Fibroblast of lung (primary cell): ENCODE measurements at regions not wholly inside any gene's neighbourhood (a gene's known extent, or its start where the extent isn't known, plus 50 kb on each side); places are given as distances from the start of the nearest gene placed in this dataset.

Source experiments
- DNase-seq, 2 donors: peaks; one replicate each; pipeline versions ENCODE4 v3.0.0 to v3.0.0-alpha.2; 2010; ENCODE audit warnings: low read depth in 2 of 2
- H2AFZ ChIP-seq: 2 replicates; pipeline ENCODE4 v1.5.1; 2012; ENCODE audit warnings: low read length, control low read depth, inconsistent platforms
- H3K27ac ChIP-seq: 2 replicates; pipeline ENCODE4 v1.5.1; 2011; ENCODE audit warnings: low read length, control low read depth; ENCODE audit not compliant: insufficient read depth
- H3K27me3 ChIP-seq: 2 replicates; pipeline ENCODE4 v1.5.1; 2011; ENCODE audit warnings: mild to moderate bottlenecking, low read length; ENCODE audit not compliant: control insufficient read depth, insufficient read depth
- H3K36me3 ChIP-seq: 2 replicates; pipeline ENCODE4 v1.5.1; 2011; ENCODE audit warnings: low read length; ENCODE audit not compliant: control insufficient read depth, insufficient read depth
- H3K4me1 ChIP-seq: 2 replicates; pipeline ENCODE4 v1.5.1; 2011; ENCODE audit warnings: low read length; ENCODE audit not compliant: control insufficient read depth, insufficient read depth; ENCODE audit errors: extremely low read depth
- H3K4me2 ChIP-seq: 2 replicates; pipeline ENCODE4 v1.5.1; 2011; ENCODE audit warnings: low read length, control low read depth; ENCODE audit not compliant: insufficient read depth; ENCODE audit errors: extremely low read depth
- H3K4me3 ChIP-seq, 4 experiments: fragments of 200-600 bp in 1 of 4; sonication (generic) in 1 of 4; replicated peaks in 1 of 4; 2 replicates each; pipeline ENCODE4 v1.5.1; 2011 to 2016; ENCODE audit warnings: low read length in 4 of 4, low read depth in 3 of 4, mild to moderate bottlenecking in 3 of 4, control low read depth in 2 of 4, inconsistent platforms in 1 of 4, mixed read lengths in 1 of 4; ENCODE audit not compliant: insufficient read depth in 1 of 4; ENCODE audit errors: control extremely low read depth in 1 of 4
- H3K79me2 ChIP-seq: 2 replicates; pipeline ENCODE4 v1.5.1; 2012; ENCODE audit warnings: mild to moderate bottlenecking, low read length, inconsistent platforms; ENCODE audit not compliant: control insufficient read depth, insufficient read depth
- H3K9ac ChIP-seq: 2 replicates; pipeline ENCODE4 v1.5.1; 2011; ENCODE audit warnings: mild to moderate bottlenecking, low read length, control low read depth; ENCODE audit not compliant: insufficient read depth
- H3K9me3 ChIP-seq: 2 replicates; pipeline ENCODE4 v1.5.1; 2012; ENCODE audit warnings: low read depth, low read length; ENCODE audit not compliant: control insufficient read depth, insufficient read depth
- H4K20me1 ChIP-seq: 2 replicates; pipeline ENCODE4 v1.5.1; 2011; ENCODE audit warnings: low read length; ENCODE audit not compliant: control insufficient read depth, insufficient read depth; ENCODE audit errors: extremely low read depth
- EZH2 ChIP-seq: IDR thresholded peaks from 2 replicates; pipeline ENCODE4 v1.5.1; 2012; ENCODE audit warnings: low read length, control low read depth, mild to moderate bottlenecking; ENCODE audit errors: missing control alignments
- TF ChIP-seq, protein P1 (sequence below), 2 donors: IDR thresholded peaks in 1 of 2; conservative IDR thresholded peaks in 1 of 2; 1 replicate in 1 of 2; 2 replicates in 1 of 2; pipeline ENCODE4 v1.5.1; 2011 to 2012; ENCODE audit warnings: low read length in 2 of 2, control low read depth in 1 of 2, inconsistent platforms in 1 of 2, low read depth in 1 of 2, mild to moderate bottlenecking in 1 of 2

DNA sequence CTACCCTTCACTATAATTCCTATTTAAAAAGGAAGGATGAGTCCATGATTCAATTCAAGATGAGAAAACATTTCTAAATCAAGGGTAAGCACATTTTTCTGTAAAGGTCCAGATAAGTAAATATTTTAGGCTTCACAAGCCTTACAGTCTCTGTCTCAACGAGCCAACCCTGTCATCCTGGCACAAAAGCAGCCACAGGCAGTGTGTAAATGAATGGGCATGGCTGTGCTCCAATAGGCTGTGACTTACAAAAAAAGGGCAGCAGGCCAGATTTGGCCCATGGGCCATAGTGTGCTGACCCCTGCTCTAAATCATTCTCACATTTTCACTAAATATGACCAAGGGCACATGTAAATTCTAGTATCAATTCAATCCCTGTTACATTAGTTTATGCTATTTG is 200.4 kb downstream of the WNT5A start:
- Histone ChIP-seq H3K9me3 (no peaks in the 10 kb centered on the region), H3K4me1 (peaks cover 5% of the 10 kb centered on the region), H3K27me3 (no peaks in the 10 kb centered on the region), H3K9ac (no peak overlapping the region), H3K36me3 (no peaks in the 10 kb centered on the region), H4K20me1 (no peaks in the 10 kb centered on the region), H2AFZ (no peak overlapping the region), H3K27ac (no peak overlapping the region), H3K4me3 (no peak overlapping the region), H3K79me2 (no peaks in the 10 kb centered on the region), H3K4me2 (no peak overlapping the region)
- DNase-seq = no peak
- TF ChIP-seq, protein P1, sequence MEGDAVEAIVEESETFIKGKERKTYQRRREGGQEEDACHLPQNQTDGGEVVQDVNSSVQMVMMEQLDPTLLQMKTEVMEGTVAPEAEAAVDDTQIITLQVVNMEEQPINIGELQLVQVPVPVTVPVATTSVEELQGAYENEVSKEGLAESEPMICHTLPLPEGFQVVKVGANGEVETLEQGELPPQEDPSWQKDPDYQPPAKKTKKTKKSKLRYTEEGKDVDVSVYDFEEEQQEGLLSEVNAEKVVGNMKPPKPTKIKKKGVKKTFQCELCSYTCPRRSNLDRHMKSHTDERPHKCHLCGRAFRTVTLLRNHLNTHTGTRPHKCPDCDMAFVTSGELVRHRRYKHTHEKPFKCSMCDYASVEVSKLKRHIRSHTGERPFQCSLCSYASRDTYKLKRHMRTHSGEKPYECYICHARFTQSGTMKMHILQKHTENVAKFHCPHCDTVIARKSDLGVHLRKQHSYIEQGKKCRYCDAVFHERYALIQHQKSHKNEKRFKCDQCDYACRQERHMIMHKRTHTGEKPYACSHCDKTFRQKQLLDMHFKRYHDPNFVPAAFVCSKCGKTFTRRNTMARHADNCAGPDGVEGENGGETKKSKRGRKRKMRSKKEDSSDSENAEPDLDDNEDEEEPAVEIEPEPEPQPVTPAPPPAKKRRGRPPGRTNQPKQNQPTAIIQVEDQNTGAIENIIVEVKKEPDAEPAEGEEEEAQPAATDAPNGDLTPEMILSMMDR (conservative IDR thresholded peaks at IDR 0.05 in 1 of 2, IDR thresholded peaks at IDR 0.05 in 1 of 2; ENCODE audit: low read depth in 1 of 2, low read length in 2 of 2) = no peak
- TF ChIP-seq EZH2 = no peak

DNA sequence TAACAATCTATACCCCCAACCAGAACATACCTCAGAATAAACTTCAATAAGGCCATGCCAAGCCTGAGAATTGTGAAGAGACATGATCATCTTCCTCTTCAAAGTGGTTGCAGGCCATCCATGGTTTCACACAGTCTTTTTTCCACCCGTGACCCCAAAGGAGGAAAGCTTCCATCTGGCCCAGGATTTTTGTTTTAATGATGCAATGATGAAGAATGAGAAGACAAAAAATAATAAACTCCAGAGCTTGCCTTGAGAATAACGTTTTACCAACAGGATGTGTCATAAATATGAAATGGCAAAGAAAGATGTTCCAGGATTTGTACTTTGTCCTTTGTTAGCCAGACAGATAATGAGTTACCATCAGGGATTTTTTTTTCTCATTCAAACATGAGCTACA is 201.9 kb downstream of the WNT5A start:
- no peaks in the 10 kb centered on the region for H3K9me3 ChIP-seq
- no peaks in the 10 kb centered on the region for H3K27me3 ChIP-seq
- DNase-seq = peak in 1 of 2 donors; percentile 45
- no peaks in the 10 kb centered on the region for H4K20me1 ChIP-seq
- no peak overlapping the region for H3K9ac ChIP-seq
- H2AFZ ChIP-seq = no peak overlapping the region
- no peak overlapping the region for H3K4me3 ChIP-seq
- peaks cover 5% of the 10 kb centered on the region for H3K4me1 ChIP-seq
- TF ChIP-seq, protein P1 (conservative IDR thresholded peaks at IDR 0.05 in 1 of 2, IDR thresholded peaks at IDR 0.05 in 1 of 2; ENCODE audit: low read depth in 1 of 2, low read length in 2 of 2) = no peak
- TF ChIP-seq EZH2 = no peak
- H3K27ac ChIP-seq = no peak overlapping the region
- no peaks in the 10 kb centered on the region for H3K36me3 ChIP-seq
- no peaks in the 10 kb centered on the region for H3K79me2 ChIP-seq
- H3K4me2 ChIP-seq = no peak overlapping the region

DNA sequence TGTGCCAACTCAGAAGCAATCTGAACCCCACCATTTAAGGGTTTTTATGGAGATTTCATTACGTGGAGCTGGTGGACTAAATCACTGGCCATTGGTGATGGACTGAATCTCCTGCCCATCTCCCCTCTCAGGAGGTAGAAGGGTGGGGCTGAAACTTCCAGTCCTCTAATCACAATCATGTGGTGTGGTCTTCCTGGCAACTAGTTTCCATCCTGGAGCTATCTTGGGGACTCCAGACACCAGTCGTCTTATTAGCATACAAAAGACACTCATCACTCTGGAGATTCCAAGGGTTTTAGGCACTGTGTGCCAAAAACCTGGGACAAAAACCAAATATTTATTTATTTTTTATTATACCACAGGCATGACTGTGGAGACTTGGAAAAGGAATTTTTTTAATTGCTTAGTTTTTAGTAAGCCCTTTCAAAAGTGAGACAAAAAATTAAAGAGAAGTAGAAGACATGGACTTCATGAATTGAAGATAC is 203.6 kb downstream of the WNT5A start:
- Histone ChIP-seq H3K79me2 (no peaks in the 10 kb centered on the region), H3K9ac (no peak overlapping the region), H4K20me1 (no peaks in the 10 kb centered on the region), H3K4me1 (peaks cover 5% of the 10 kb centered on the region), H3K27me3 (no peaks in the 10 kb centered on the region), H3K4me2 (no peak overlapping the region), H3K36me3 (no peaks in the 10 kb centered on the region), H3K9me3 (no peaks in the 10 kb centered on the region), H3K27ac (no peak overlapping the region), H3K4me3 (no peak overlapping the region), H2AFZ (no peak overlapping the region)
- no peak for DNase-seq
- TF ChIP-seq, protein P1 (conservative IDR thresholded peaks at IDR 0.05 in 1 of 2, IDR thresholded peaks at IDR 0.05 in 1 of 2; ENCODE audit: low read depth in 1 of 2, low read length in 2 of 2) = no peak
- no peak for TF ChIP-seq EZH2
